SK-N-SH treated with all-trans-retinoic acid at 6 μM for 48 hours (cell line): ENCODE measurements at regions not wholly inside any gene's neighbourhood (a gene's known extent, or its start where the extent isn't known, plus 50 kb on each side); places are given as distances from the start of the nearest gene placed in this dataset.

Experiments used
- ATAC-seq: fragments of 200-7000 bp; cut with Tn5 transposase; 3 replicates; pipeline ENCODE4 v1.9.1; 2020; ENCODE audit warnings: mild to moderate bottlenecking, moderate library complexity
- ARNTL ChIP-seq: fragments of 450-650 bp; formaldehyde crosslinking; IDR thresholded peaks from 2 replicates; pipeline ENCODE4 v1.5.0; 2020; ENCODE audit warnings: low read depth, mild to moderate bottlenecking, moderate library complexity, borderline replicate concordance
- BACH2 ChIP-seq: fragments of 250-450 bp; sonication (Bioruptor Pico); IDR thresholded peaks from 2 replicates; pipeline ENCODE4 v1.9.0; 2021; ENCODE audit warnings: mild to moderate bottlenecking, borderline replicate concordance
- CSDC2 ChIP-seq: fragments of 250-450 bp; sonication (Bioruptor Pico); IDR thresholded peaks from 2 replicates; pipeline ENCODE4 v1.5.0; 2020; ENCODE audit warnings: mild to moderate bottlenecking, moderate library complexity
- CSRNP3 ChIP-seq: fragments of 250-450 bp; sonication (Bioruptor Pico); IDR thresholded peaks from 2 replicates; pipeline ENCODE4 v1.5.1; 2021; ENCODE audit warnings: mild to moderate bottlenecking, moderate library complexity
- ESRRG ChIP-seq: fragments of 250-450 bp; sonication (Bioruptor Pico); IDR thresholded peaks from 2 replicates; pipeline ENCODE4 v1.6.1; 2021; ENCODE audit warnings: mild to moderate bottlenecking
- GLIS3 ChIP-seq: fragments of 250-450 bp; sonication (Bioruptor Pico); IDR thresholded peaks from 2 replicates; pipeline ENCODE4 v1.5.0; 2020; ENCODE audit warnings: mild to moderate bottlenecking, moderate library complexity
- ISL1 ChIP-seq: fragments of 250-450 bp; sonication (Bioruptor Pico); IDR thresholded peaks from 2 replicates; pipeline ENCODE4 v2.1.2; 2022; ENCODE audit warnings: mild to moderate bottlenecking, moderate library complexity
- OSR1 ChIP-seq: fragments of 250-450 bp; sonication (Bioruptor Pico); IDR thresholded peaks from 2 replicates; pipeline ENCODE4 v1.8.0; 2022; ENCODE audit warnings: moderate library complexity, mild to moderate bottlenecking, inconsistent platforms
- POU6F1 ChIP-seq: fragments of 250-450 bp; sonication (Bioruptor Pico); IDR thresholded peaks from 2 replicates; pipeline ENCODE4 v1.8.0; 2021; ENCODE audit warnings: low read depth, mild to moderate bottlenecking, moderate library complexity, borderline replicate concordance
- PPARA ChIP-seq: fragments of 250-450 bp; sonication (Bioruptor Pico); IDR thresholded peaks from 2 replicates; pipeline ENCODE4 v1.5.0; 2020; ENCODE audit warnings: mild to moderate bottlenecking, borderline replicate concordance
- RARB ChIP-seq: fragments of 250-450 bp; sonication (Bioruptor Pico); IDR thresholded peaks from 2 replicates; pipeline ENCODE4 v1.8.0; 2021; ENCODE audit warnings: mild to moderate bottlenecking, moderate library complexity
- SNAI2 ChIP-seq: fragments of 250-450 bp; sonication (Bioruptor Pico); IDR thresholded peaks from 2 replicates; pipeline ENCODE4 v1.5.0; 2020; ENCODE audit warnings: mild to moderate bottlenecking, moderate library complexity
- TCF4 ChIP-seq: fragments of 250-450 bp; sonication (Bioruptor Pico); IDR thresholded peaks from 2 replicates; pipeline ENCODE4 v1.8.0; 2021; ENCODE audit warnings: mild to moderate bottlenecking, moderate library complexity, borderline replicate concordance
- TOX ChIP-seq: fragments of 250-450 bp; sonication (Bioruptor Pico); IDR thresholded peaks from 2 replicates; pipeline ENCODE4 v1.8.0; 2021; ENCODE audit warnings: mild to moderate bottlenecking, moderate library complexity, borderline replicate concordance
- TSHZ2 ChIP-seq: fragments of 250-450 bp; sonication (Bioruptor Pico); IDR thresholded peaks from 2 replicates; pipeline ENCODE4 v1.5.0; 2020; ENCODE audit warnings: mild to moderate bottlenecking, moderate library complexity
- ZC3H10 ChIP-seq: fragments of 250-450 bp; sonication (Bioruptor Pico); IDR thresholded peaks from 2 replicates; pipeline ENCODE4 v1.5.1; 2021; ENCODE audit warnings: mild to moderate bottlenecking, moderate library complexity
- ZFP3 ChIP-seq: fragments of 250-450 bp; sonication (Bioruptor Pico); IDR thresholded peaks from 2 replicates; pipeline ENCODE4 v1.5.0; 2020; ENCODE audit warnings: mild to moderate bottlenecking, moderate library complexity
- ZFP30 ChIP-seq: fragments of 450-650 bp; formaldehyde crosslinking; IDR thresholded peaks from 2 replicates; pipeline ENCODE4 v1.5.0; 2022; ENCODE audit warnings: mild to moderate bottlenecking, moderate library complexity
- ZNF565 ChIP-seq: fragments of 450-650 bp; formaldehyde crosslinking; conservative IDR thresholded peaks from 2 replicates; pipeline ENCODE4 v1.5.0; 2020; ENCODE audit warnings: low read depth, mild to moderate bottlenecking, moderate library complexity
- ZNF70 ChIP-seq: fragments of 450-650 bp; formaldehyde crosslinking; IDR thresholded peaks from 2 replicates; pipeline ENCODE4 v1.5.0; 2020; ENCODE audit warnings: mild to moderate bottlenecking, moderate library complexity
- ZNF8 ChIP-seq: fragments of 450-650 bp; formaldehyde crosslinking; IDR thresholded peaks from 2 replicates; pipeline ENCODE4 v1.5.0; 2020; ENCODE audit warnings: mild to moderate bottlenecking, moderate library complexity
- TF ChIP-seq, protein P1 (sequence below): fragments of 250-450 bp; sonication (Bioruptor Pico); IDR thresholded peaks from 2 replicates; pipeline ENCODE4 v1.8.0; 2020; ENCODE audit warnings: mild to moderate bottlenecking, moderate library complexity, borderline replicate concordance
- TF ChIP-seq, protein P2 (sequence below): fragments of 250-450 bp; sonication (Bioruptor Pico); IDR thresholded peaks from 2 replicates; pipeline ENCODE4 v1.5.1; 2020; ENCODE audit warnings: low read depth, mild to moderate bottlenecking, moderate library complexity

DNA sequence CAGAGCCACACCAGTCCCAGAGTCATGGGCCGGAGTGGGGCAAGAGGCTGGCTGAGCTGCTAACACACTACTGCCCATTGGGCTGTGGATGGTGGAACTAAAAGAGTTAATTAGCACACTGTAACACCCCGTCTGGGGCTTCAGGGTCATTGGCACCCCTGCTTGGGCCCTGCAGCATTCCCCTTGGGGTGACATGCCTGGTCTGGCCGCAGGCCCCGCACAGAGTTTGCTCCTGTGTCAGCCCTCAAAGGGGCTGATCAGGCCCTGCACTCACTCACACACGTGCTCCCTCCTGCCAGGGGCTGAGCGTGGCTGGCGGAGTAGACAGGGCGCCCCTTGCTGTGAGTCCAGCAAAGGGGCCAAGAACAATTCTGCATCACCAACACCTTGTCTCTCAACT is 1499.6 kb upstream of the TMEM132C start (continued):
- TF ChIP-seq ZNF565 (CRISPR knock-in tag) (no peak), ZFP3 (CRISPR knock-in tag) (no peak), ZFP30 (no peak), ZNF8 (CRISPR knock-in tag) (no peak), ESRRG (no peak), GLIS3 (CRISPR knock-in tag) (no peak), ZC3H10 (CRISPR knock-in tag) (no peak)

DNA sequence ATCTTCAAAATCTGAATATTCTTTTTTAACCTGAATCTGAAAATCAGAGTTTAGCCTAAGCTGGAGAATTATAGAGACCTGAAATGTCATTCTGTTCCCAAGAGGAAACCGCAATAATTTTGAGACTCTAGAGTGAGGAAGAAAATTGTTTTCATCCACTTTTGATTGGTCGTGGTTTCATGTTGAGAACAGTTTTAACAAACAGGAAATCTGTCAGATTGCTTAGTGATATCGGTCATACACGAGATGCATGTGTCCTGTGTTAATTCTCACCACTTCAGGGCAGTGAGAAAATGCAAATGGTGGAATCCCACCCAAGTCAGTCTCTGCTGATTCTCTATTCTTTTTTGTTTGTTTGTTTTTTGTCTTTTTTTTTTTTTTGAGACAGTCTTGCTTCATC is 1498.5 kb upstream of the TMEM132C start:
- ATAC-seq: no peak
- TF ChIP-seq ESRRG: no peak
- no peak for TF ChIP-seq ZNF70
- no peak for TF ChIP-seq ZFP30
- no peak for TF ChIP-seq ARNTL (CRISPR knock-in tag)
- TF ChIP-seq ISL1 (CRISPR knock-in tag): no peak
- TF ChIP-seq TOX (CRISPR knock-in tag): no peak
- no peak for TF ChIP-seq ZNF8 (CRISPR knock-in tag)
- TF ChIP-seq, protein P1, sequence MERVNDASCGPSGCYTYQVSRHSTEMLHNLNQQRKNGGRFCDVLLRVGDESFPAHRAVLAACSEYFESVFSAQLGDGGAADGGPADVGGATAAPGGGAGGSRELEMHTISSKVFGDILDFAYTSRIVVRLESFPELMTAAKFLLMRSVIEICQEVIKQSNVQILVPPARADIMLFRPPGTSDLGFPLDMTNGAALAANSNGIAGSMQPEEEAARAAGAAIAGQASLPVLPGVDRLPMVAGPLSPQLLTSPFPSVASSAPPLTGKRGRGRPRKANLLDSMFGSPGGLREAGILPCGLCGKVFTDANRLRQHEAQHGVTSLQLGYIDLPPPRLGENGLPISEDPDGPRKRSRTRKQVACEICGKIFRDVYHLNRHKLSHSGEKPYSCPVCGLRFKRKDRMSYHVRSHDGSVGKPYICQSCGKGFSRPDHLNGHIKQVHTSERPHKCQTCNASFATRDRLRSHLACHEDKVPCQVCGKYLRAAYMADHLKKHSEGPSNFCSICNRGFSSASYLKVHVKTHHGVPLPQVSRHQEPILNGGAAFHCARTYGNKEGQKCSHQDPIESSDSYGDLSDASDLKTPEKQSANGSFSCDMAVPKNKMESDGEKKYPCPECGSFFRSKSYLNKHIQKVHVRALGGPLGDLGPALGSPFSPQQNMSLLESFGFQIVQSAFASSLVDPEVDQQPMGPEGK (CRISPR knock-in tag): no peak
- TF ChIP-seq CSDC2 (CRISPR knock-in tag): no peak
- no peak for TF ChIP-seq RARB (CRISPR knock-in tag)
- no peak for TF ChIP-seq BACH2 (CRISPR knock-in tag)
- no peak for TF ChIP-seq TSHZ2 (CRISPR knock-in tag)
- no peak for TF ChIP-seq ZFP3 (CRISPR knock-in tag)
- TF ChIP-seq, protein P2, sequence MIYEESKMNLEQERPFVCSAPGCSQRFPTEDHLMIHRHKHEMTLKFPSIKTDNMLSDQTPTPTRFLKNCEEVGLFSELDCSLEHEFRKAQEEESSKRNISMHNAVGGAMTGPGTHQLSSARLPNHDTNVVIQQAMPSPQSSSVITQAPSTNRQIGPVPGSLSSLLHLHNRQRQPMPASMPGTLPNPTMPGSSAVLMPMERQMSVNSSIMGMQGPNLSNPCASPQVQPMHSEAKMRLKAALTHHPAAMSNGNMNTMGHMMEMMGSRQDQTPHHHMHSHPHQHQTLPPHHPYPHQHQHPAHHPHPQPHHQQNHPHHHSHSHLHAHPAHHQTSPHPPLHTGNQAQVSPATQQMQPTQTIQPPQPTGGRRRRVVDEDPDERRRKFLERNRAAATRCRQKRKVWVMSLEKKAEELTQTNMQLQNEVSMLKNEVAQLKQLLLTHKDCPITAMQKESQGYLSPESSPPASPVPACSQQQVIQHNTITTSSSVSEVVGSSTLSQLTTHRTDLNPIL (CRISPR knock-in tag): no peak
- no peak for TF ChIP-seq CSRNP3 (CRISPR knock-in tag)
- TF ChIP-seq GLIS3 (CRISPR knock-in tag): no peak
- TF ChIP-seq OSR1: no peak
- TF ChIP-seq POU6F1: no peak
- TF ChIP-seq SNAI2 (CRISPR knock-in tag): no peak

DNA sequence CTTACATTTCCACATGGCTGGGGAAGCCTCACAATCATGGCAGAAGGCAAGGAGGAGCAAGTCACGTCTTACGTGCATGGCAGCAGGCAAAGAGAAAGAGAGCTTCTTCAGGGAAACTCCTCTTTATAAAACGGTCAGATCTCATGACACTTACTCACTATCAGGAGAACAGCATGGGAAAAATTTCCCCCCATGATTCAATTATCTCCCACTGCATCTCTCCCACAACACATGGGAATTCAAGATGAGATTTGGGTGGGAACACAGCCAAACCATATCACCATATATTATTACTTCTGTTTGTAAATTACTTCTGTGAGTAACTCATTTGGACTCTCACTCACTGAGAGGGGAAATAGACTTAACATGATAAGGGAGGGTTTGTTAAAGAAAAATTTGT is 1496.8 kb upstream of the TMEM132C start:
- TF ChIP-seq ISL1 (CRISPR knock-in tag) (no peak), TOX (CRISPR knock-in tag) (no peak), POU6F1 (no peak), ZNF8 (CRISPR knock-in tag) (no peak), ZNF70 (no peak), PPARA (CRISPR knock-in tag) (no peak), TSHZ2 (CRISPR knock-in tag) (no peak), ZFP3 (CRISPR knock-in tag) (no peak), BACH2 (CRISPR knock-in tag) (no peak), ARNTL (CRISPR knock-in tag) (no peak), OSR1 (no peak), ESRRG (no peak), TCF4 (CRISPR knock-in tag) (no peak)
- ATAC-seq: no peak
